ENCODE measurements at regions not wholly inside any gene's neighbourhood (a gene's known extent, or its start where the extent isn't known, plus 50 kb on each side); places are given as distances from the start of the nearest gene placed in this dataset.

- Histone ChIP-seq H3K27me3 (ENCODE audit: low read length) (no peaks in the 10 kb centered on the region), H3K79me2 (ENCODE audit: insufficient read depth, low read length) (no peaks in the 10 kb centered on the region), H3K9me3 (ENCODE audit: insufficient read depth, low read length) (no peaks in the 10 kb centered on the region), H3F3A (ENCODE audit: insufficient read depth) (no peaks in the 10 kb centered on the region), H3K4me2 (ENCODE audit: low read depth, low read length, poor library complexity, severe bottlenecking) (no peak overlapping the region), H3K27ac (ENCODE audit: low read depth, low read length) (no peak overlapping the region), H3K4me3 (ENCODE audit: insufficient read depth, low read length, poor library complexity, severe bottlenecking) (no peak overlapping the region), H3K9me2 (replicated peaks; ENCODE audit: insufficient read depth, low read length) (no peaks in the 10 kb centered on the region), H3K36me3 (ENCODE audit: low read length) (no peaks in the 10 kb centered on the region), H3K9ac (ENCODE audit: low read length) (no peak overlapping the region), H2AFZ (ENCODE audit: low read depth, low read length, severe bottlenecking) (no peak overlapping the region), H4K20me1 (ENCODE audit: low read depth, low read length) (no peaks in the 10 kb centered on the region; the same call in 1 of the 2 replicates)
- TF ChIP-seq CTCF (IDR thresholded peaks at IDR 0.05; ENCODE audit: insufficient read depth, low read length, poor library complexity, severe bottlenecking) (no peak), EZH2phosphoT487 (conservative IDR thresholded peaks at IDR 0.05; ENCODE audit: low read length) (no peak)
These were observed 241.4 kb upstream of the DGKB start for GRCh38 chr7:15143936-15144335.

GRCh38 chr7:15143121-15143520, 240.6 kb upstream of the DGKB start:
- Histone ChIP-seq H3K36me3 (ENCODE audit: low read length) (no peaks in the 10 kb centered on the region), H4K20me1 (ENCODE audit: low read depth, low read length) (no peaks in the 10 kb centered on the region; the same call in 1 of the 2 replicates), H3F3A (ENCODE audit: insufficient read depth) (no peaks in the 10 kb centered on the region), H3K79me2 (ENCODE audit: insufficient read depth, low read length) (no peaks in the 10 kb centered on the region), H3K27me3 (ENCODE audit: low read length) (no peaks in the 10 kb centered on the region), H3K9me2 (replicated peaks; ENCODE audit: insufficient read depth, low read length) (no peaks in the 10 kb centered on the region), H3K27ac (ENCODE audit: low read depth, low read length) (no peak overlapping the region), H3K9me3 (ENCODE audit: insufficient read depth, low read length) (no peaks in the 10 kb centered on the region), H3K4me3 (ENCODE audit: insufficient read depth, low read length, poor library complexity, severe bottlenecking) (no peak overlapping the region), H3K4me2 (ENCODE audit: low read depth, low read length, poor library complexity, severe bottlenecking) (no peak overlapping the region), H2AFZ (ENCODE audit: low read depth, low read length, severe bottlenecking) (no peak overlapping the region), H3K9ac (ENCODE audit: low read length) (no peak overlapping the region)
- TF ChIP-seq CTCF (IDR thresholded peaks at IDR 0.05; ENCODE audit: insufficient read depth, low read length, poor library complexity, severe bottlenecking) (no peak), EZH2phosphoT487 (conservative IDR thresholded peaks at IDR 0.05; ENCODE audit: low read length) (no peak)

GRCh38 chr7:15140431-15140830, 237.9 kb upstream of the DGKB start:
- Histone ChIP-seq H3K4me2 (ENCODE audit: low read depth, low read length, poor library complexity, severe bottlenecking) (no peak overlapping the region), H3K9ac (ENCODE audit: low read length) (no peak overlapping the region), H3F3A (ENCODE audit: insufficient read depth) (no peaks in the 10 kb centered on the region), H2AFZ (ENCODE audit: low read depth, low read length, severe bottlenecking) (no peak overlapping the region), H3K9me2 (replicated peaks; ENCODE audit: insufficient read depth, low read length) (no peaks in the 10 kb centered on the region), H3K79me2 (ENCODE audit: insufficient read depth, low read length) (no peaks in the 10 kb centered on the region), H3K27ac (ENCODE audit: low read depth, low read length) (no peak overlapping the region), H4K20me1 (ENCODE audit: low read depth, low read length) (no peaks in the 10 kb centered on the region; the same call in 1 of the 2 replicates), H3K4me3 (ENCODE audit: insufficient read depth, low read length, poor library complexity, severe bottlenecking) (no peak overlapping the region), H3K9me3 (ENCODE audit: insufficient read depth, low read length) (no peaks in the 10 kb centered on the region), H3K36me3 (ENCODE audit: low read length) (no peaks in the 10 kb centered on the region), H3K27me3 (ENCODE audit: low read length) (no peaks in the 10 kb centered on the region)
- TF ChIP-seq EZH2phosphoT487 (conservative IDR thresholded peaks at IDR 0.05; ENCODE audit: low read length) (no peak), CTCF (IDR thresholded peaks at IDR 0.05; ENCODE audit: insufficient read depth, low read length, poor library complexity, severe bottlenecking) (no peak)
